Upper lobe of left lung (tissue), 4 donors: ENCODE measurements at regions not wholly inside any gene's neighbourhood (a gene's known extent, or its start where the extent isn't known, plus 50 kb on each side); places are given as distances from the start of the nearest gene placed in this dataset.

Experiments
- CTCF ChIP-seq, 6 experiments: fragments of 450-650 bp in 4 of 6; fragments of 200-600 bp in 2 of 6; sonication (generic) in 2 of 6; IDR thresholded peaks; one replicate each; pipeline ENCODE4 v1.5.1; 2016 to 2019; ENCODE audit warnings: antibody characterized with exemption in 6 of 6
- POLR2A ChIP-seq, 4 donors: fragments of 450-650 bp; IDR thresholded peaks; one replicate each; pipeline ENCODE4 v1.5.1; 2016 to 2017; ENCODE audit warnings: antibody characterized with exemption in 4 of 4, mild to moderate bottlenecking in 2 of 4

DNA sequence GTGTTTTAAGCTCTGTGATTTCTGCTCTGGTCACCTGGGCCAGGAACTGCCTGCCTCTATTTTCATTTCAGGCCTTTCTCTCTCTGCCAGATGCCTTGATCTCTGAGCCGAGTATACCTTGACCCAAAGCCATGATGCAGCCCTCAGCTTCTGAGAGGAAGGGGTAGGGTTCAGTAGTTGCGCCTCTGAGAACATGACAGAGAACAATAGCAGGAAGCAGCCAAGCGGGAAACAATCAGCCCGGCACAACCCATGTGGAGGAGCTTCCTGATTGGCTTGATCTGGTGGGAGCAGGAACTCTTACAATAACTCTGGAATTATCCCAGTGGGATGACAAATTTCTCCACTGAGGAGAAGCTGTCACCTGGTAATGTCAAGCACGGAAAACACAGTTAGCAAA is 127.4 kb downstream of the PALM2AKAP2 start:
- TF ChIP-seq POLR2A (IDR thresholded peaks at IDR 0.05) (no peak), CTCF (IDR thresholded peaks at IDR 0.05) (no peak)
